OCI-LY7 (cell line): ENCODE measurements at regions not wholly inside any gene's neighbourhood (a gene's known extent, or its start where the extent isn't known, plus 50 kb on each side); places are given as distances from the start of the nearest gene placed in this dataset.

Experiments used
- BruUV-seq: library from RNA; stranded (reverse); fragments of 400-500 nt; replicated peaks from 2 replicates; lab custom pipeline; 2021; lab: Mats Ljungman, UMichigan
- CTCF ChIA-PET: fragments of 300-600 bp; sonication (Branson Sonifier 250); formaldehyde crosslinking; loops from one replicate; lab custom pipeline; 2022; ENCODE audit warnings: antibody characterized with exemption; ENCODE audit not compliant: unreplicated experiment; lab: Charles Lee
- POLR2A ChIA-PET: fragments of 300-600 bp; sonication (Branson Sonifier 250); formaldehyde crosslinking; loops from one replicate; lab custom pipeline; 2022; ENCODE audit warnings: antibody characterized with exemption; lab: Charles Lee
- DNase-seq: peaks from one replicate; pipeline ENCODE4 v3.0.0-alpha.2; 2015; ENCODE audit warnings: low spot score
- H2AFZ ChIP-seq: fragments of 200-600 bp; sonication (generic), shearing (Covaris generic); 2 replicates; pipeline ENCODE4 v1.6.1; 2014; ENCODE audit warnings: mild to moderate bottlenecking, antibody characterized with exemption, low read length, moderate library complexity
- H3K27ac ChIP-seq: fragments of 200-600 bp; sonication (generic); 2 replicates; pipeline ENCODE4 v1.5.1; 2014; ENCODE audit warnings: mixed run types, low read depth, mild to moderate bottlenecking, moderate library complexity, low read length, inconsistent platforms; ENCODE audit not compliant: poor library complexity, severe bottlenecking
- H3K36me3 ChIP-seq: fragments of 200-600 bp; sonication (generic); 2 replicates; pipeline ENCODE4 v1.6.1; 2014; ENCODE audit warnings: mild to moderate bottlenecking, antibody characterized with exemption, low read length, moderate library complexity, mixed read lengths; ENCODE audit not compliant: insufficient read depth
- H3K4me1 ChIP-seq: fragments of 200-600 bp; sonication (generic); 2 replicates; pipeline ENCODE4 v1.5.1; 2014; ENCODE audit warnings: mild to moderate bottlenecking, low read length; ENCODE audit not compliant: insufficient read depth, poor library complexity, severe bottlenecking
- H3K4me2 ChIP-seq: fragments of 200-600 bp; sonication (generic); 2 replicates; pipeline ENCODE4 v1.6.1; 2014; ENCODE audit warnings: mild to moderate bottlenecking, low read length
- H3K4me3 ChIP-seq: fragments of 200-600 bp; sonication (generic); 2 replicates; pipeline ENCODE4 v1.5.1; 2014; ENCODE audit warnings: mild to moderate bottlenecking, low read depth, low read length; ENCODE audit not compliant: poor library complexity, severe bottlenecking
- H3K79me2 ChIP-seq: fragments of 200-600 bp; sonication (generic); 2 replicates; pipeline ENCODE4 v1.6.1; 2016; ENCODE audit warnings: low read depth, mild to moderate bottlenecking, low read length, moderate library complexity, mixed read lengths; ENCODE audit not compliant: insufficient read depth
- H3K9me2 ChIP-seq: fragments of 200-600 bp; sonication (generic); 2 replicates; pipeline ENCODE4 v1.6.1; 2016; ENCODE audit warnings: mild to moderate bottlenecking, low read length, mixed read lengths; ENCODE audit not compliant: insufficient read depth
- H3K9me3 ChIP-seq: fragments of 200-600 bp; sonication (generic); 2 replicates; pipeline ENCODE4 v1.6.1; 2014; ENCODE audit warnings: mild to moderate bottlenecking, mixed run types, low read length, mixed read lengths
- H4K20me1 ChIP-seq: fragments of 200-600 bp; sonication (generic); 2 replicates; pipeline ENCODE4 v1.6.1; 2014; ENCODE audit warnings: mild to moderate bottlenecking, antibody characterized with exemption, low read length, moderate library complexity, mixed read lengths; ENCODE audit not compliant: insufficient read depth
- CTCF ChIP-seq: fragments of 200-600 bp; sonication (generic); conservative IDR thresholded peaks from 2 replicates; pipeline ENCODE4 v1.5.1; 2014; ENCODE audit warnings: mild to moderate bottlenecking, antibody characterized with exemption, low read length, moderate library complexity, mixed read lengths
- EZH2phosphoT487 ChIP-seq: fragments of 200-600 bp; sonication (generic); IDR thresholded peaks from 2 replicates; pipeline ENCODE4 v1.6.1; 2018; ENCODE audit warnings: low read depth, borderline replicate concordance, mild to moderate bottlenecking, mixed run types, antibody characterized with exemption, low read length, moderate library complexity, mixed read lengths
- intact Hi-C: fragments of 100-400 bp; cut with micrococcal nuclease; formaldehyde crosslinking; loops from one replicate; pipeline ENCODE4 v1.10.0; 2022; ENCODE audit not compliant: unreplicated experiment

GRCh38 chr1:30029677-30030076, 693.7 kb downstream of the MATN1 start:
- Histone ChIP-seq H3K4me1 (no peaks in the 10 kb centered on the region), H3K9me2 (no peaks in the 10 kb centered on the region), H3K4me2 (no peak overlapping the region), H3K79me2 (no peaks in the 10 kb centered on the region), H3K27ac (no peak overlapping the region), H3K9me3 (no peaks in the 10 kb centered on the region), H4K20me1 (no peaks in the 10 kb centered on the region), H3K36me3 (no peaks in the 10 kb centered on the region), H2AFZ (no peak overlapping the region), H3K4me3 (no peak overlapping the region)
- DNase-seq = no peak
- ChIA-PET CTCF (no interaction called here), POLR2A (no interaction called here)
- intact Hi-C loops = no loop called here
- TF ChIP-seq EZH2phosphoT487 (no peak), CTCF (no peak)
- no TSS peak for BruUV-seq

- ChIA-PET CTCF (no interaction called here), POLR2A (no interaction called here)
- no peaks in the 10 kb centered on the region for H4K20me1 ChIP-seq
- TF ChIP-seq EZH2phosphoT487 = no peak
- no peak for TF ChIP-seq CTCF
- no peak overlapping the region for H3K4me3 ChIP-seq
- H3K4me1 ChIP-seq = no peaks in the 10 kb centered on the region
- H3K79me2 ChIP-seq = no peaks in the 10 kb centered on the region
- H2AFZ ChIP-seq = no peak overlapping the region
- no peak for DNase-seq
- no peaks in the 10 kb centered on the region for H3K36me3 ChIP-seq
- no TSS peak for BruUV-seq
- H3K4me2 ChIP-seq = no peak overlapping the region
- no peaks in the 10 kb centered on the region for H3K9me2 ChIP-seq
- H3K9me3 ChIP-seq = no peaks in the 10 kb centered on the region
- intact Hi-C loops = no loop called here
- H3K27ac ChIP-seq = no peak overlapping the region
These were observed 694.4 kb downstream of the MATN1 start for GRCh38 chr1:30028939-30029338.

GRCh38 chr1:30028283-30028682, 695.1 kb downstream of the MATN1 start:
- Histone ChIP-seq H3K36me3 (no peaks in the 10 kb centered on the region), H3K9me2 (no peaks in the 10 kb centered on the region), H2AFZ (no peak overlapping the region), H3K79me2 (no peaks in the 10 kb centered on the region), H3K27ac (no peak overlapping the region), H3K4me3 (no peak overlapping the region), H3K9me3 (no peaks in the 10 kb centered on the region), H3K4me1 (no peaks in the 10 kb centered on the region), H3K4me2 (no peak overlapping the region), H4K20me1 (no peaks in the 10 kb centered on the region)
- ChIA-PET POLR2A (no interaction called here), CTCF (no interaction called here)
- no peak for DNase-seq
- intact Hi-C loops = no loop called here
- TF ChIP-seq EZH2phosphoT487 (no peak), CTCF (no peak)
- BruUV-seq = no TSS peak
